Right lobe of liver (tissue), 6 donors: ENCODE measurements at regions not wholly inside any gene's neighbourhood (a gene's known extent, or its start where the extent isn't known, plus 50 kb on each side); places are given as distances from the start of the nearest gene placed in this dataset.

ENCODE experiments used
- ATAC-seq, 4 donors: fragments of 200-7000 bp; cut with Tn5 transposase; one replicate each; pipeline ENCODE4 v1.9.1; 2020; ENCODE audit warnings: mild to moderate bottlenecking in 4 of 4, moderate library complexity in 4 of 4
- DNase-seq, 3 donors: peaks; one replicate each; pipeline ENCODE4 v3.0.0-alpha.2; 2020
- H3K27ac ChIP-seq, 3 donors: fragments of 200-600 bp; one replicate each; pipeline ENCODE4 v1.8.0; 2022
- H3K27me3 ChIP-seq, 2 donors: fragments of 200-600 bp; one replicate each; pipeline ENCODE4 v1.8.0; 2022
- H3K36me3 ChIP-seq, 4 donors: fragments of 200-600 bp; sonication (generic) in 1 of 4; one replicate each; pipeline versions ENCODE4 v1.5.1 to v1.8.0; 2017 to 2022; ENCODE audit warnings: control low read depth in 1 of 4
- H3K4me1 ChIP-seq, 4 donors: fragments of 200-600 bp; sonication (generic) in 1 of 4; one replicate each; pipeline versions ENCODE4 v1.5.1 to v1.8.0; 2017 to 2022; ENCODE audit warnings: control low read depth in 1 of 4
- H3K4me3 ChIP-seq, 3 donors: fragments of 200-600 bp; one replicate each; pipeline ENCODE4 v1.8.0; 2022
- H3K9me3 ChIP-seq, 4 donors: fragments of 200-600 bp; sonication (generic) in 1 of 4; one replicate each; pipeline versions ENCODE4 v1.5.1 to v1.8.0; 2017 to 2022; ENCODE audit warnings: control low read depth in 1 of 4
- POLR2A ChIP-seq: fragments of 450-650 bp; IDR thresholded peaks from one replicate; pipeline ENCODE4 v1.6.1; 2017; ENCODE audit warnings: antibody characterized with exemption, mild to moderate bottlenecking
- WGBS: methylation state at CpG from one replicate; pipeline ENCODE4 v1.1.6; 2018; ENCODE audit warnings: low coverage, low lambda C conversion rate; ENCODE audit not compliant: insufficient coverage; ENCODE audit errors: missing lambda C conversion rate; 5-methylcytosine and 5-hydroxymethylcytosine counted together
- intact Hi-C, 2 donors: fragments of 100-400 bp; cut with DNase I; formaldehyde crosslinking; loops; one replicate each; pipeline versions ENCODE4 v1.11.2 to v1.14.1; 2022
- TF ChIP-seq, protein P1 (sequence below), 4 donors: fragments of 200-600 bp in 3 of 4; fragments of 450-650 bp in 1 of 4; IDR thresholded peaks; one replicate each; pipeline versions ENCODE4 v1.5.1 to v1.8.0; 2016 to 2022; ENCODE audit warnings: antibody characterized with exemption in 4 of 4, mild to moderate bottlenecking in 2 of 4
- donor health status: DM: no; HTN: yes; CAD: no.
- donor health status: DM: no; HTN: no; CAD: no.
- donor health status: DM: no; HTN: no; CAD: no.
- donor health status: DM: no; HTN: yes; CAD: no.
- donor health status: DM: no; HTN: yes; CAD: no.

DNA sequence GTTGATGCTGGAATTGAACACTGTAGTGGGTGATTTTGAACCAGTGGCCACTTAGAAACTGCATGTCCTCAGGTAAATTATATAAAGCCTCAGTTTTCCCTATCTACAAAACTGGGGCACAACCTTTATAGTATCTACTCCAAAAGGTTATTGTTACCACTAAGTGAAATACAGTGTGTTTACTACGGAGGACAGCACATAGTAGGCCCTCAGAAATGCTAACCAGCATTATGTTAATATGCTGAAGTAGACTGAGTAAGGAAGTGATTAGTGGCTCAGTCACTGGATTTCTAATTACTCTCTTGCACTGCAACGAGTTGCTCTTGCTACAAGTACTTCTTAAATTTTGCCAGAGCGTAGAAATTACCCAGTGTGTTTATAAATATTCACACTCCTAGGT, 139.5 kb downstream of the HAUS1 start:
- 84% methylated on average over 3 of the region's 3 CpGs for WGBS
- ATAC-seq (no peak), DNase-seq (no peak)
- Histone ChIP-seq H3K4me3 (no peak overlapping the region), H3K36me3 (no peaks in the 10 kb centered on the region), H3K27me3 (no peaks in the 10 kb centered on the region), H3K9me3 (no peaks in the 10 kb centered on the region), H3K27ac (no peak overlapping the region), H3K4me1 (no peaks in the 10 kb centered on the region)
- intact Hi-C loops: no loop called here
- TF ChIP-seq, protein P1, sequence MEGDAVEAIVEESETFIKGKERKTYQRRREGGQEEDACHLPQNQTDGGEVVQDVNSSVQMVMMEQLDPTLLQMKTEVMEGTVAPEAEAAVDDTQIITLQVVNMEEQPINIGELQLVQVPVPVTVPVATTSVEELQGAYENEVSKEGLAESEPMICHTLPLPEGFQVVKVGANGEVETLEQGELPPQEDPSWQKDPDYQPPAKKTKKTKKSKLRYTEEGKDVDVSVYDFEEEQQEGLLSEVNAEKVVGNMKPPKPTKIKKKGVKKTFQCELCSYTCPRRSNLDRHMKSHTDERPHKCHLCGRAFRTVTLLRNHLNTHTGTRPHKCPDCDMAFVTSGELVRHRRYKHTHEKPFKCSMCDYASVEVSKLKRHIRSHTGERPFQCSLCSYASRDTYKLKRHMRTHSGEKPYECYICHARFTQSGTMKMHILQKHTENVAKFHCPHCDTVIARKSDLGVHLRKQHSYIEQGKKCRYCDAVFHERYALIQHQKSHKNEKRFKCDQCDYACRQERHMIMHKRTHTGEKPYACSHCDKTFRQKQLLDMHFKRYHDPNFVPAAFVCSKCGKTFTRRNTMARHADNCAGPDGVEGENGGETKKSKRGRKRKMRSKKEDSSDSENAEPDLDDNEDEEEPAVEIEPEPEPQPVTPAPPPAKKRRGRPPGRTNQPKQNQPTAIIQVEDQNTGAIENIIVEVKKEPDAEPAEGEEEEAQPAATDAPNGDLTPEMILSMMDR (IDR thresholded peaks at IDR 0.05): no peak
- no peak for TF ChIP-seq POLR2A

GRCh38 chr18:46246101-46246500, 141.9 kb downstream of the HAUS1 start:
- Histone ChIP-seq H3K27ac (no peak overlapping the region), H3K36me3 (no peaks in the 10 kb centered on the region), H3K4me1 (no peaks in the 10 kb centered on the region), H3K9me3 (no peaks in the 10 kb centered on the region), H3K4me3 (no peak overlapping the region), H3K27me3 (no peaks in the 10 kb centered on the region)
- ATAC-seq: no peak
- intact Hi-C loops: no loop called here
- TF ChIP-seq, protein P1 (IDR thresholded peaks at IDR 0.05): no peak
- TF ChIP-seq POLR2A: no peak
- no peak for DNase-seq
- WGBS: no CpG with 5 or more reads among the region's 2 CpGs

GRCh38 chr18:46247942-46248341, 143.8 kb downstream of the HAUS1 start:
- WGBS: 90% methylated on average over 3 of the region's 3 CpGs
- intact Hi-C loops: no loop called here
- H3K4me1 ChIP-seq: no peaks in the 10 kb centered on the region
- no peaks in the 10 kb centered on the region for H3K36me3 ChIP-seq
- no peak overlapping the region for H3K27ac ChIP-seq
- no peak for ATAC-seq
- no peaks in the 10 kb centered on the region for H3K27me3 ChIP-seq
- H3K9me3 ChIP-seq: no peaks in the 10 kb centered on the region
- no peak overlapping the region for H3K4me3 ChIP-seq
- DNase-seq: no peak
- TF ChIP-seq, protein P1 (IDR thresholded peaks at IDR 0.05): no peak
- no peak for TF ChIP-seq POLR2A

GRCh38 chr18:46250084-46250811, 146.1 kb downstream of the HAUS1 start:
- no peaks in the 10 kb centered on the region for H3K9me3 ChIP-seq
- ATAC-seq (peak; percentile 73 to 89 (median 80)), DNase-seq (no peak)
- peak overlapping the region in 1 of 3 donors; percentile 10 for H3K27ac ChIP-seq
- H3K4me1 ChIP-seq: no peaks in the 10 kb centered on the region
- H3K4me3 ChIP-seq: no peak overlapping the region
- no peaks in the 10 kb centered on the region for H3K36me3 ChIP-seq
- H3K27me3 ChIP-seq: no peaks in the 10 kb centered on the region
- 15% methylated on average over 4 of the region's 4 CpGs for WGBS
- intact Hi-C loops: no loop called here
- TF ChIP-seq, protein P1 (IDR thresholded peaks at IDR 0.05): no peak
- no peak for TF ChIP-seq POLR2A
